ENCODE measurements at regions not wholly inside any gene's neighbourhood (a gene's known extent, or its start where the extent isn't known, plus 50 kb on each side); places are given as distances from the start of the nearest gene placed in this dataset.

DNA sequence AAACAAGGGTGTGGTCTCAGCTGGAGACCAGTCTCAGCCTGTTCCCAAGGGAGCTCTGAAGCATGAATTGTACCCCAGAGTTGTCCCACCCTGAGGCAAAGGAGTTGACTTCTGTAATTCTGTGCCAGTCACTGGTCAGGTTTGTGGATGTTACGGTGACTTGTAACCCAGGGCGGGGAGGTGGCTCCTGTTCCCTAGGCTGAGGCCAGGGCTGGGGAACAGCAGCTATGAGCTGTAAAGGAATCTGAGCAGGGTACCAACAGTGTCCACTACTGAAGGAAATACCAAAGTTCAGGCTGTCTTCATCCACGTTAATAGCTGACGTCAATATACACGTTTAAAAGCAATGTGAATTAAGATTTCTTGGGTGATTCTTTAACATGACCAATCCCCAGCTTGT is 266.2 kb downstream of the ABHD5 start:
- TF ChIP-seq, protein P1, sequence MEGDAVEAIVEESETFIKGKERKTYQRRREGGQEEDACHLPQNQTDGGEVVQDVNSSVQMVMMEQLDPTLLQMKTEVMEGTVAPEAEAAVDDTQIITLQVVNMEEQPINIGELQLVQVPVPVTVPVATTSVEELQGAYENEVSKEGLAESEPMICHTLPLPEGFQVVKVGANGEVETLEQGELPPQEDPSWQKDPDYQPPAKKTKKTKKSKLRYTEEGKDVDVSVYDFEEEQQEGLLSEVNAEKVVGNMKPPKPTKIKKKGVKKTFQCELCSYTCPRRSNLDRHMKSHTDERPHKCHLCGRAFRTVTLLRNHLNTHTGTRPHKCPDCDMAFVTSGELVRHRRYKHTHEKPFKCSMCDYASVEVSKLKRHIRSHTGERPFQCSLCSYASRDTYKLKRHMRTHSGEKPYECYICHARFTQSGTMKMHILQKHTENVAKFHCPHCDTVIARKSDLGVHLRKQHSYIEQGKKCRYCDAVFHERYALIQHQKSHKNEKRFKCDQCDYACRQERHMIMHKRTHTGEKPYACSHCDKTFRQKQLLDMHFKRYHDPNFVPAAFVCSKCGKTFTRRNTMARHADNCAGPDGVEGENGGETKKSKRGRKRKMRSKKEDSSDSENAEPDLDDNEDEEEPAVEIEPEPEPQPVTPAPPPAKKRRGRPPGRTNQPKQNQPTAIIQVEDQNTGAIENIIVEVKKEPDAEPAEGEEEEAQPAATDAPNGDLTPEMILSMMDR (IDR thresholded peaks at IDR 0.05): no peak

DNA sequence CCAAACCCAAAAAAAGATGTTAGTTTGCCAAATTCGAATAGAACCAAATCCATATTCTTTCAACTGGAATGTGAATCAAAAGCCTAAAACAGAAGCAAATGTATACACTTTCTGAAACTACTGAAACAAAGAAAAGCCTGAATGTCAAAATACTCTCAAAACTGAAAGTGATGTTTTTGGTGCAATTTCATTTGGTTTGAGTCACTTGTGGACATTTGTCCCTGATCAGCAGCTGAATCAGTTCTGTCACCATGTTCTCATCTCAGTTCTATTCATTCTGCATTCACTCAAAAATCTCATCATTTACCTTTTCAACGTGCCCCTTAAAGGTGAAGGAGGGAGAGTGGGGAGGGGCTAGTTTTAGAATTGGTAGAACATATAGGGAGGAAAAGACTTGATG is 266.8 kb downstream of the ABHD5 start:
- Histone ChIP-seq H3K4me1 (no peaks in the 10 kb centered on the region), H3K27me3 (peaks cover 3% of the 10 kb centered on the region), H3K9me3 (no peaks in the 10 kb centered on the region), H3K27ac (no peak overlapping the region), H3K36me3 (no peaks in the 10 kb centered on the region), H3K4me3 (no peak overlapping the region), H3K9ac (ENCODE audit: low read depth in 2 of 2, low read length in 2 of 2) (no peak overlapping the region)
- intact Hi-C loops (cut with DNase I): no loop called here
- DNase-seq: no peak
- TF ChIP-seq, protein P1 (IDR thresholded peaks at IDR 0.05): no peak

More for the DNA sequence above, 266.2 kb downstream of the ABHD5 start:
- peaks cover 3% of the 10 kb centered on the region for H3K27me3 ChIP-seq
- DNase-seq: no peak
- H3K9ac ChIP-seq (ENCODE audit: low read depth in 2 of 2, low read length in 2 of 2): no peak overlapping the region
- H3K4me1 ChIP-seq: no peaks in the 10 kb centered on the region
- H3K9me3 ChIP-seq: no peaks in the 10 kb centered on the region
- no peaks in the 10 kb centered on the region for H3K36me3 ChIP-seq
- intact Hi-C loops (cut with DNase I): no loop called here
- no peak overlapping the region for H3K27ac ChIP-seq
- H3K4me3 ChIP-seq: no peak overlapping the region

DNA sequence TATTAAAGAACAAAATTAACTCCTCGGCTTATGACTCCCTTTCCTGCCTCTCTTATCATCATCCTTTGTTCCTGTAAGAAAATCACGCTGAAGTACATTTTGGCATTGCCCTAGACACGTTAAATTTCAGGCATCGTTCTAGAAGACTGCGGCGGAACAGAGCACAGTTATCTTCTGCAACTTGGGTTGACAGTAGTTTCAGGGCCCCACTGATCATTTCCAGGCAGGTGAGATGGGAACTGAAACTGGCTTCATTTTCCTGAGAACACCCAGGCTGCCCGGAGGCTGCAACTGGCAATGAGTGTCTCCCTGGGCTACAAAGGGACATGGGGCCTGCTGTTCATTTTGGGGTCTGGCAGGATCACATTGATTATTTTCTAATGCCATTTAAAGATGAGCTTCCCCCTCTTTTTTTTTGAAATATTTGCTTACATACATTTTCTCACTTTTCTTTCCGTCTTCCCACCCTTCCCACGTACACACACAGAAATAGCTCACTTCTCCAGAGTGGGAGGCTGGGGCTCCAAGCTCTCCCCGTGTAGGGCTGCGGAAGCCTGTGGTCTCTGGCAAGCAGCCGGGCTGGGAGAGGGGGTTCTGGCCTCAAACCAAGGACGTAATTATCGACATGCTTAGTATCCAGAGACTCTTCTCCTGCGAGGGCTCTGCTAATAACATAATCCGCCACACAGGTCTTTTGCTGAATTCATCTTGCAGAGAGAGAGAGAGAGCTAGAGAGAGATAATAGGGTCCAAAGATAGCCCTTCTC is 267.4 kb downstream of the ABHD5 start:
- intact Hi-C loops (cut with DNase I): no loop called here
- H3K9ac ChIP-seq (ENCODE audit: low read depth in 2 of 2, low read length in 2 of 2): no peak overlapping the region
- no peaks in the 10 kb centered on the region for H3K4me1 ChIP-seq
- no peak for DNase-seq
- no peaks in the 10 kb centered on the region for H3K9me3 ChIP-seq
- H3K36me3 ChIP-seq: no peaks in the 10 kb centered on the region
- TF ChIP-seq, protein P1 (IDR thresholded peaks at IDR 0.05): no peak
- H3K27me3 ChIP-seq: peaks cover 3% of the 10 kb centered on the region
- no peak overlapping the region for H3K27ac ChIP-seq
- H3K4me3 ChIP-seq: no peak overlapping the region

DNA sequence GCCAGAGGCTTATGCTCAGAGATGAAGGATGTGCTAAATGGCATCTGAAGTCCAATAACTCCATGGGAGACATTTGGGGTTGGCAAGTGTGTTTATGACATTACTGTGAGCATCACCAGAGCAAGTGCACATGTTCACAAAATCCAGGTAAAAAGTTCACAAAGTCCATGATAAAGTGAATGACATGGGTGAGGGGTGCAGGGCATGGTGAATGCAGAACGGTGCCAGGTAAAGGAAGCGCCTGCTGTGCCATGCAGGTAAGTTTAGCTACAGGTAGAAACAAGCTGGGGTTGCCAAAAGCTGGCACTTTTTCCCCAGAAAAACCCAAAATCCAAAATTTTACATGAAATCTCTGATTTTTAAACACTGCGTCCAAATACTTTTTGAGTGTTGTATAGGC is 268.2 kb downstream of the ABHD5 start:
- H3K27me3 ChIP-seq: peaks cover 3% of the 10 kb centered on the region
- no peak overlapping the region for H3K9ac ChIP-seq (ENCODE audit: low read depth in 2 of 2, low read length in 2 of 2)
- intact Hi-C loops (cut with DNase I): no loop called here
- H3K9me3 ChIP-seq: no peaks in the 10 kb centered on the region
- DNase-seq: no peak
- no peak overlapping the region for H3K4me3 ChIP-seq
- H3K27ac ChIP-seq: no peak overlapping the region
- TF ChIP-seq, protein P1 (IDR thresholded peaks at IDR 0.05): no peak
- no peaks in the 10 kb centered on the region for H3K36me3 ChIP-seq
- no peaks in the 10 kb centered on the region for H3K4me1 ChIP-seq

DNA sequence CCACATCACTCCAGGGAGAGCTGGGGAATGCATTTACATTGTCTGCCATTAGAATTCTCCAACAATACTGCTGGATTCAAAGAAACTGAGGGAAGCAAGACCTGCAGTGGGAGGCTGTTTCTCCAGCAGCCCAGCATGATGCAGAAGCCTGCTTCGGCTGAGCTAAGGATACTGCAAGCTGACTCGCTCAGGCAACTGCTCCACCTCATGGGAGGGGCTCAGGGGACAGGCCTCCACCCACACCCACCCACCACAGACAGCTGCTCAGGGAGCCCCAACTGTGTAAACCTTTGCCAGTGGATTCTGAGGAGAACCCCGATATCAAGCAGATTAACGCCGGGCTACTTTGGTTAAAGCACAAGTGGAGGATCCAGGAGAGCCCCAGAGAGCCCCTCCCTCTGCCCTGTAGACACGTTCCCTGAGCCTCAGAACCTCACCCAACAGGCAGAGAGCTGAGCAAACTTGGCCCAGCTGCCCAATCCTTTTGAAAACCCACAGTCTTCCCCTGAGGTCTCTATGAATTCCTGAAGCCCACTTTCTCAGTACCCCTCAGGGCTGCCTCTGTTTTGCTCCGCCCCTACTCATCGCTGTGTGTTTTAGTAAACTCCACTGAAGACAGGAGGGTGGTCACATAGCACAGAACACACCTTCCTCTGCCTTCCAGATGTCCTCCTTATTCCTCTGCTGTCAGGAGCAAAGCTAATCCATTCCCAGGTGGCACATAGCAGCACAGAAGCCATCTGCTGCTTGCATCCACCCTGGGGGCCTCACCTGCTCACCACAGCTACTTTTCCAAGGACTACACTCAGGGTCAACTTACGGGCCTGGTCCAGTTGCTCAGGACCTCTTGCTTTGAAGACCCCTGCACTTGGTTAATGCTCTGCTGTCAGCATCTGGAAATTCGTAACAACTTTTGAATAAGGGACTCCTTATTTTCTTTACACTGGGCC is 269.0 kb downstream of the ABHD5 start:
- no peak overlapping the region for H3K9ac ChIP-seq (ENCODE audit: low read depth in 2 of 2, low read length in 2 of 2)
- H3K9me3 ChIP-seq: no peaks in the 10 kb centered on the region
- H3K4me1 ChIP-seq: no peaks in the 10 kb centered on the region
- intact Hi-C loops (cut with DNase I): no loop called here
- H3K27me3 ChIP-seq: peaks cover 3% of the 10 kb centered on the region
- DNase-seq: no peak
- H3K36me3 ChIP-seq: no peaks in the 10 kb centered on the region
- no peak overlapping the region for H3K4me3 ChIP-seq
- H3K27ac ChIP-seq: no peak overlapping the region
- TF ChIP-seq, protein P1 (IDR thresholded peaks at IDR 0.05): no peak

All from colonic mucosa (tissue), 4 donors.